Esophagus squamous epithelium (tissue), 4 donors: ENCODE measurements at regions not wholly inside any gene's neighbourhood (a gene's known extent, or its start where the extent isn't known, plus 50 kb on each side); places are given as distances from the start of the nearest gene placed in this dataset.

Experiments
- POLR2A ChIP-seq, 4 donors: fragments of 450-650 bp; IDR thresholded peaks; one replicate each; pipeline ENCODE4 v1.6.1; 2017; ENCODE audit warnings: antibody characterized with exemption in 4 of 4, mild to moderate bottlenecking in 4 of 4, moderate library complexity in 3 of 4
- TF ChIP-seq, protein P1 (sequence below), 6 experiments: fragments of 450-650 bp in 4 of 6; fragments of 200-600 bp in 2 of 6; sonication (generic) in 2 of 6; IDR thresholded peaks; one replicate each; pipeline ENCODE4 v1.5.1; 2016 to 2019; ENCODE audit warnings: antibody characterized with exemption in 6 of 6, mild to moderate bottlenecking in 4 of 6, moderate library complexity in 4 of 6

DNA sequence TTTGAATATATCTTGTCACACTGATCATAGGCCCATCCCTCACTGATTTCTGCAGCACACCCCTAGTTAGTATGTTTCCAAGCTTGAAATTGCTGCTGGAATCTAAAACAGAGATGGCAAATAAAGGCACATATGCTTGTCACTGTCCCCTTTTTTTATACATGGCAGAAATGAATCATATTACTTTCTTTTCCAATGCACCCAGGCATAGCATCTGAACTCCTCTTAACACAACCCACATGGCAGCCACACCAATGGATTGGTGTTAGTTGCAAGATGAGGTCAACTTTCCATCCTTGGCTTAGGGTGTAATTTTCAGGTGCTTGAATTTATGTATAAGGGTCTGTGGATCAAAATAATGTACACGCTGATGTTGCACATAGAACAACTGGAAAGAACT is 473.8 kb upstream of the ZNF608 start:
- TF ChIP-seq, protein P1, sequence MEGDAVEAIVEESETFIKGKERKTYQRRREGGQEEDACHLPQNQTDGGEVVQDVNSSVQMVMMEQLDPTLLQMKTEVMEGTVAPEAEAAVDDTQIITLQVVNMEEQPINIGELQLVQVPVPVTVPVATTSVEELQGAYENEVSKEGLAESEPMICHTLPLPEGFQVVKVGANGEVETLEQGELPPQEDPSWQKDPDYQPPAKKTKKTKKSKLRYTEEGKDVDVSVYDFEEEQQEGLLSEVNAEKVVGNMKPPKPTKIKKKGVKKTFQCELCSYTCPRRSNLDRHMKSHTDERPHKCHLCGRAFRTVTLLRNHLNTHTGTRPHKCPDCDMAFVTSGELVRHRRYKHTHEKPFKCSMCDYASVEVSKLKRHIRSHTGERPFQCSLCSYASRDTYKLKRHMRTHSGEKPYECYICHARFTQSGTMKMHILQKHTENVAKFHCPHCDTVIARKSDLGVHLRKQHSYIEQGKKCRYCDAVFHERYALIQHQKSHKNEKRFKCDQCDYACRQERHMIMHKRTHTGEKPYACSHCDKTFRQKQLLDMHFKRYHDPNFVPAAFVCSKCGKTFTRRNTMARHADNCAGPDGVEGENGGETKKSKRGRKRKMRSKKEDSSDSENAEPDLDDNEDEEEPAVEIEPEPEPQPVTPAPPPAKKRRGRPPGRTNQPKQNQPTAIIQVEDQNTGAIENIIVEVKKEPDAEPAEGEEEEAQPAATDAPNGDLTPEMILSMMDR (IDR thresholded peaks at IDR 0.05): no peak
- TF ChIP-seq POLR2A (IDR thresholded peaks at IDR 0.05): no peak
